ENCODE measurements at regions not wholly inside any gene's neighbourhood (a gene's known extent, or its start where the extent isn't known, plus 50 kb on each side); places are given as distances from the start of the nearest gene placed in this dataset.

- Mint-ChIP-seq H3K4me3 (ENCODE audit: unreplicated experiment) (no peak overlapping the region), H3K36me3 (ENCODE audit: insufficient read depth, unreplicated experiment) (no peaks in the 10 kb centered on the region), H3K4me1 (ENCODE audit: low read depth, unreplicated experiment) (no peaks in the 10 kb centered on the region), H3K27ac (ENCODE audit: unreplicated experiment) (no peak overlapping the region), H3K27me3 (ENCODE audit: insufficient read depth, unreplicated experiment) (peaks cover 2% of the 10 kb centered on the region), H3K9me3 (ENCODE audit: unreplicated experiment) (no peaks in the 10 kb centered on the region)
- ChIA-PET POLR2A (no interaction called here), CTCF (no interaction called here)
- Histone ChIP-seq H3K36me3 (ENCODE audit: control insufficient read depth, insufficient read depth, low read length) (no peaks in the 10 kb centered on the region), H3K27me3 (replicated peaks; ENCODE audit: control insufficient read depth, insufficient read depth, low read length) (no peaks in the 10 kb centered on the region), H3K4me1 (no peaks in the 10 kb centered on the region), H3K4me3 (ENCODE audit: low read depth, low read length) (no peak overlapping the region), H3K9me3 (no peaks in the 10 kb centered on the region)
- DNase-seq: no peak
- no TSS peak for BruUV-seq (replicated peaks)
- no peak for TF ChIP-seq CTCF (IDR thresholded peaks at IDR 0.05; ENCODE audit: insufficient read depth in 1 of 2, low read depth in 1 of 2, low read length in 1 of 2, severe bottlenecking in 1 of 2, unreplicated experiment in 1 of 2)
- intact Hi-C loops (cut with micrococcal nuclease; ENCODE audit: unreplicated experiment): no loop called here
Measured at GRCh38 chr20:24199501-24199900, 210.9 kb upstream of the GGTLC1 start.

- Histone ChIP-seq H3K36me3 (ENCODE audit: control insufficient read depth, insufficient read depth, low read length) (no peaks in the 10 kb centered on the region), H3K4me3 (ENCODE audit: low read depth, low read length) (no peak overlapping the region), H3K4me1 (no peaks in the 10 kb centered on the region), H3K27me3 (replicated peaks; ENCODE audit: control insufficient read depth, insufficient read depth, low read length) (no peaks in the 10 kb centered on the region), H3K9me3 (peaks cover 10% of the 10 kb centered on the region; the same call in 1 of the 2 replicates)
- Mint-ChIP-seq H3K9me3 (ENCODE audit: unreplicated experiment) (no peaks in the 10 kb centered on the region), H3K27me3 (ENCODE audit: insufficient read depth, unreplicated experiment) (no peaks in the 10 kb centered on the region), H3K4me3 (ENCODE audit: unreplicated experiment) (no peak overlapping the region), H3K36me3 (ENCODE audit: insufficient read depth, unreplicated experiment) (no peaks in the 10 kb centered on the region), H3K27ac (ENCODE audit: unreplicated experiment) (no peak overlapping the region), H3K4me1 (ENCODE audit: low read depth, unreplicated experiment) (no peaks in the 10 kb centered on the region)
- CTCF ChIA-PET: no interaction called here
- no TSS peak for BruUV-seq (replicated peaks)
- POLR2A ChIA-PET: no interaction called here
- intact Hi-C loops (cut with micrococcal nuclease; ENCODE audit: unreplicated experiment): no loop called here
- no peak for TF ChIP-seq CTCF (IDR thresholded peaks at IDR 0.05; ENCODE audit: insufficient read depth in 1 of 2, low read depth in 1 of 2, low read length in 1 of 2, severe bottlenecking in 1 of 2, unreplicated experiment in 1 of 2)
- DNase-seq: no peak
Measured at GRCh38 chr20:24194143-24194542, 205.6 kb upstream of the GGTLC1 start.

GRCh38 chr20:24190905-24191304, 202.3 kb upstream of the GGTLC1 start:
- BruUV-seq (replicated peaks): no TSS peak
- Mint-ChIP-seq H3K9me3 (ENCODE audit: unreplicated experiment) (no peaks in the 10 kb centered on the region), H3K4me1 (ENCODE audit: low read depth, unreplicated experiment) (no peaks in the 10 kb centered on the region), H3K36me3 (ENCODE audit: insufficient read depth, unreplicated experiment) (no peaks in the 10 kb centered on the region), H3K4me3 (ENCODE audit: unreplicated experiment) (no peak overlapping the region), H3K27me3 (ENCODE audit: insufficient read depth, unreplicated experiment) (no peaks in the 10 kb centered on the region), H3K27ac (ENCODE audit: unreplicated experiment) (no peak overlapping the region)
- TF ChIP-seq CTCF (IDR thresholded peaks at IDR 0.05; ENCODE audit: insufficient read depth in 1 of 2, low read depth in 1 of 2, low read length in 1 of 2, severe bottlenecking in 1 of 2, unreplicated experiment in 1 of 2): no peak
- no peak for DNase-seq
- Histone ChIP-seq H3K4me1 (no peaks in the 10 kb centered on the region), H3K4me3 (ENCODE audit: low read depth, low read length) (no peak overlapping the region), H3K36me3 (ENCODE audit: control insufficient read depth, insufficient read depth, low read length) (no peaks in the 10 kb centered on the region), H3K9me3 (peaks cover 10% of the 10 kb centered on the region; the same call in 1 of the 2 replicates), H3K27me3 (replicated peaks; ENCODE audit: control insufficient read depth, insufficient read depth, low read length) (no peaks in the 10 kb centered on the region)
- ChIA-PET CTCF (no interaction called here), POLR2A (no interaction called here)
- intact Hi-C loops (cut with micrococcal nuclease; ENCODE audit: unreplicated experiment): no loop called here

All from Caco-2 (cell line).